A549 (cell line): ENCODE measurements at regions not wholly inside any gene's neighbourhood (a gene's known extent, or its start where the extent isn't known, plus 50 kb on each side); places are given as distances from the start of the nearest gene placed in this dataset.

ENCODE experiments used
- NFE2L2 ChIP-seq: fragments of 150-350 bp; conservative IDR thresholded peaks from 2 replicates; pipeline ENCODE4 v1.6.1; 2014; ENCODE audit warnings: low read length
- NPAS2 ChIP-seq: fragments of 250-450 bp; sonication (Bioruptor Pico); IDR thresholded peaks from 2 replicates; pipeline ENCODE4 v1.8.0; 2022; ENCODE audit warnings: mild to moderate bottlenecking, moderate library complexity, borderline replicate concordance
- TP53 ChIP-seq: fragments of 250-450 bp; sonication (Bioruptor Pico); IDR thresholded peaks from 2 replicates; pipeline ENCODE4 v1.5.0; 2021; ENCODE audit warnings: mild to moderate bottlenecking, moderate library complexity

DNA sequence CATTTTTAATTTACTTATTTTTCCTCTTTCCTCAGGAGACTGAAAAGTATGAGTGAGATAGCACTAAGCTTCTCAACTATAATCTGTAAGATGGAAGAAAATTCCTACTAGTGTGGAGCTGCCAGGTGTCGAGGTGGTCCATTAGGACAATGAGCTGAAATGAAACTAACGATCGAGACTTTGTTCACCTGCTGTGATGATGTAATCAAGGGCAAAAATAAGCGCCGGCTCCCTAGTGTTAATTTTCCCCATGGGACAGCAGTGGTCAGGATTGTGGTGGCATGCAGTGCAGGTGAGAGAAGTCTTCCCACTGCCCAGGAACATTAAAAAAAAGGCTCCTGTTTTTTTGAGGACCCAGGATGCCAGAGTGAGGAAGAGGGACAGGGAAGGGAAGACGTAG lies 859.1 kb upstream of the GCFC2 start:
- TF ChIP-seq NPAS2 = no peak
- TF ChIP-seq TP53 (CRISPR knock-in tag) = no peak
- no peak for TF ChIP-seq NFE2L2
